GM12878 (cell line): ENCODE measurements at regions not wholly inside any gene's neighbourhood (a gene's known extent, or its start where the extent isn't known, plus 50 kb on each side); places are given as distances from the start of the nearest gene placed in this dataset.

Experiments used
- ATAC-seq: fragments of 200-7000 bp; cut with Tn5 transposase; 3 replicates; pipeline ENCODE4 v1.9.1; 2020; ENCODE audit warnings: mild to moderate bottlenecking, moderate library complexity
- BruUV-seq: library from RNA; stranded (reverse); fragments of 400-500 nt; replicated peaks from 2 replicates; lab custom pipeline; 2021; lab: Mats Ljungman, UMichigan
- CTCF ChIA-PET: fragments of 300-600 bp; sonication (Branson Sonifier 250); formaldehyde crosslinking; extraction: SDS; loops from one replicate; lab custom pipeline; 2021; ENCODE audit warnings: inconsistent platforms; lab: Yijun Ruan, JAX
- POLR2A ChIA-PET: fragments of 350-600 bp; formaldehyde crosslinking; extraction: SDS; loops from one replicate; lab custom pipeline; 2021; ENCODE audit warnings: inconsistent platforms; lab: Charles Lee
- RAD21 ChIA-PET: fragments of 300-600 bp; sonication (Branson Sonifier 250); formaldehyde crosslinking; loops from one replicate; lab custom pipeline; 2023; ENCODE audit warnings: antibody characterized with exemption; ENCODE audit not compliant: unreplicated experiment; lab: Charles Lee
- SMC1A ChIA-PET: fragments of 300-600 bp; sonication (Branson Sonifier 250); formaldehyde crosslinking; loops from one replicate; lab custom pipeline; 2023; ENCODE audit not compliant: unreplicated experiment, uncharacterized antibody; lab: Charles Lee
- DNase-seq: peaks from one replicate; pipeline ENCODE4 v3.0.0-alpha.2; 2011; ENCODE audit warnings: low read depth, low spot score
- FAIRE-seq: peaks from 3 replicates; lab custom pipeline; 2011; peaks lifted over from hg19 to GRCh38; lab: Jason Lieb, UNC
- H2AFZ ChIP-seq: 2 replicates; pipeline ENCODE4 v1.6.0; 2011; ENCODE audit warnings: low read depth, low read length, control low read depth; ENCODE audit not compliant: control insufficient read depth
- H3K27ac ChIP-seq: 2 replicates; pipeline ENCODE4 v1.5.1; 2011; ENCODE audit warnings: control low read depth; ENCODE audit not compliant: control insufficient read depth, insufficient read depth
- H3K27me3 ChIP-seq, 2 experiments: replicated peaks in 1 of 2; 2 replicates each; pipeline versions ENCODE4 v1.6.0 to v1.6.1; 2011; ENCODE audit warnings: low read length in 1 of 2; ENCODE audit not compliant: control insufficient read depth in 2 of 2, insufficient read depth in 2 of 2
- H3K36me3 ChIP-seq, 2 experiments: 2 replicates each; pipeline ENCODE4 v1.5.1; 2011; ENCODE audit warnings: low read length in 1 of 2; ENCODE audit not compliant: control insufficient read depth in 2 of 2, insufficient read depth in 2 of 2
- H3K4me1 ChIP-seq: 2 replicates; pipeline ENCODE4 v1.6.1; 2011; ENCODE audit warnings: mild to moderate bottlenecking, low read length, moderate library complexity, mixed read lengths; ENCODE audit not compliant: control insufficient read depth, insufficient read depth
- H3K4me2 ChIP-seq: 2 replicates; pipeline ENCODE4 v1.6.0; 2011; ENCODE audit warnings: control low read depth; ENCODE audit not compliant: control insufficient read depth, insufficient read depth
- H3K4me3 ChIP-seq: fragments of 200-600 bp; sonication (generic); 2 replicates; pipeline ENCODE4 v1.5.1; 2016
- H3K79me2 ChIP-seq: 2 replicates; pipeline ENCODE4 v1.6.0; 2011; ENCODE audit warnings: low read length; ENCODE audit not compliant: control insufficient read depth, insufficient read depth
- H3K9ac ChIP-seq: 2 replicates; pipeline ENCODE4 v1.8.0; 2011; ENCODE audit warnings: low read length, control low read depth, mixed read lengths; ENCODE audit not compliant: control insufficient read depth, insufficient read depth
- H3K9me3 ChIP-seq: replicated peaks from 3 replicates; pipeline ENCODE4 v1.5.1; 2011; ENCODE audit warnings: mild to moderate bottlenecking, low read length; ENCODE audit not compliant: control insufficient read depth, insufficient read depth
- H4K20me1 ChIP-seq: 2 replicates; pipeline ENCODE4 v1.6.0; 2011; ENCODE audit not compliant: control insufficient read depth, insufficient read depth
- CHD2 ChIP-seq: IDR thresholded peaks from 2 replicates; pipeline ENCODE4 v1.6.1; 2011; ENCODE audit warnings: low read depth, low read length, improper control_type of control experiment, borderline replicate concordance
- CREM ChIP-seq: IDR thresholded peaks from 2 replicates; pipeline ENCODE4 v1.6.1; 2014; ENCODE audit warnings: antibody characterized with exemption, low read depth
- CUX1 ChIP-seq: IDR thresholded peaks from 2 replicates; pipeline ENCODE4 v1.6.1; 2012; ENCODE audit warnings: improper control_type of control experiment, low read depth, low read length; ENCODE audit not compliant: insufficient replicate concordance
- HDAC6 ChIP-seq: fragments of 200-600 bp; sonication (generic); IDR thresholded peaks from one replicate; pipeline ENCODE4 v1.8.0; 2017; ENCODE audit warnings: antibody characterized with exemption; ENCODE audit not compliant: unreplicated experiment
- KLF5 ChIP-seq: fragments of 450-650 bp; IDR thresholded peaks from 2 replicates; pipeline ENCODE4 v1.6.1; 2014; ENCODE audit warnings: mild to moderate bottlenecking; ENCODE audit not compliant: partially characterized antibody
- MTA2 ChIP-seq: fragments of 450-650 bp; IDR thresholded peaks from 2 replicates; pipeline ENCODE4 v1.6.1; 2016; ENCODE audit warnings: low read depth, mild to moderate bottlenecking, moderate library complexity
- TARDBP ChIP-seq: IDR thresholded peaks from 2 replicates; pipeline ENCODE4 v1.6.1; 2016; ENCODE audit warnings: borderline replicate concordance
- TCF7 ChIP-seq: IDR thresholded peaks from 2 replicates; pipeline ENCODE4 v1.6.1; 2014; ENCODE audit warnings: antibody characterized with exemption, borderline replicate concordance
- WGBS: methylation state at CpG from one replicate; pipeline ENCODE4 v1.1.6; 2016; ENCODE audit warnings: low lambda C conversion rate; ENCODE audit not compliant: insufficient replicate concordance, insufficient coverage; ENCODE audit errors: missing lambda C conversion rate; 5-methylcytosine and 5-hydroxymethylcytosine counted together
- in situ Hi-C: fragments of 300-500 bp; cut with MboI; formaldehyde crosslinking; loops from 9 replicates; pipeline ENCODE4 v1.14.3; 2018; ENCODE audit warnings: mixed read lengths
- intact Hi-C: fragments of 100-400 bp; cut with micrococcal nuclease; formaldehyde crosslinking; loops from one replicate; pipeline ENCODE4 v1.14.2; 2022; ENCODE audit not compliant: unreplicated experiment

GRCh38 chr5:4453655-4454054, 686.5 kb upstream of the ADAMTS16 start:
- ChIA-PET POLR2A (no interaction called here), CTCF (no interaction called here), SMC1A (no interaction called here), RAD21 (no interaction called here)
- H3K9ac ChIP-seq: no peak overlapping the region
- no peaks in the 10 kb centered on the region for H3K36me3 ChIP-seq
- no peaks in the 10 kb centered on the region for H3K4me1 ChIP-seq
- H2AFZ ChIP-seq: no peak overlapping the region
- DNase-seq (no peak), ATAC-seq (no peak), FAIRE-seq (no peak)
- H3K27ac ChIP-seq: no peak overlapping the region
- no peak overlapping the region for H3K4me3 ChIP-seq
- no TSS peak for BruUV-seq
- in situ Hi-C loops: no loop called here
- H3K27me3 ChIP-seq: no peaks in the 10 kb centered on the region
- WGBS: 26% methylated on average over 4 of the region's 4 CpGs
- TF ChIP-seq TCF7 (no peak), CREM (no peak)
- intact Hi-C loops: no loop called here
- H3K9me3 ChIP-seq: no peaks in the 10 kb centered on the region; the same call in 2 of the 3 replicates
- no peak overlapping the region for H3K4me2 ChIP-seq
- no peaks in the 10 kb centered on the region for H3K79me2 ChIP-seq
- H4K20me1 ChIP-seq: no peaks in the 10 kb centered on the region

GRCh38 chr5:4479426-4479825, 660.7 kb upstream of the ADAMTS16 start:
- intact Hi-C loops (no loop called here), in situ Hi-C loops (no loop called here)
- H3K4me1 ChIP-seq: no peaks in the 10 kb centered on the region
- FAIRE-seq (no peak), ATAC-seq (no peak), DNase-seq (no peak)
- no peak overlapping the region for H3K27ac ChIP-seq
- no peak overlapping the region for H3K4me3 ChIP-seq
- ChIA-PET SMC1A (no interaction called here), POLR2A (no interaction called here), CTCF (interaction anchor here (0.6 kb wide), 1 partner anchor 251 kb away, joined by 4 read pairs; no protein-coding TSS in a partner anchor), RAD21 (no interaction called here)
- TF ChIP-seq CHD2: no peak
- no peak for TF ChIP-seq HDAC6
- TF ChIP-seq MTA2: no peak
- TF ChIP-seq CUX1: no peak
- TF ChIP-seq KLF5: no peak
- TF ChIP-seq TARDBP: no peak
- H3K36me3 ChIP-seq: no peaks in the 10 kb centered on the region
- no peak overlapping the region for H3K9ac ChIP-seq
- H3K4me2 ChIP-seq: no peak overlapping the region
- 11% methylated on average over 3 of the region's 3 CpGs for WGBS
- no peaks in the 10 kb centered on the region for H3K79me2 ChIP-seq
- no peaks in the 10 kb centered on the region for H3K27me3 ChIP-seq
- no peaks in the 10 kb centered on the region for H4K20me1 ChIP-seq
- H2AFZ ChIP-seq: no peak overlapping the region
- H3K9me3 ChIP-seq: no peaks in the 10 kb centered on the region
- no TSS peak for BruUV-seq
